Neural progenitor cell (in vitro differentiated cells): ENCODE measurements at regions not wholly inside any gene's neighbourhood (a gene's known extent, or its start where the extent isn't known, plus 50 kb on each side); places are given as distances from the start of the nearest gene placed in this dataset.
A peak's percentile ranks its signal among the peaks of the same experiment; 100 is the strongest.

ENCODE experiments used
- DNase-seq: peaks from one replicate; pipeline ENCODE4 v3.0.0-alpha.2; 2016; ENCODE audit warnings: low spot score
- H2AFZ ChIP-seq: fragments of 200-600 bp; sonication (generic); replicated peaks from 2 replicates; pipeline ENCODE4 v1.6.1; 2016; ENCODE audit warnings: antibody characterized with exemption
- H3F3A ChIP-seq: fragments of 200-600 bp; sonication (generic); 2 replicates; pipeline ENCODE4 v1.6.1; 2016; ENCODE audit warnings: antibody characterized with exemption, low read depth
- H3K27ac ChIP-seq: fragments of 200-600 bp; sonication (generic); 2 replicates; pipeline ENCODE4 v1.5.1; 2016; ENCODE audit warnings: mild to moderate bottlenecking
- H3K27me3 ChIP-seq: fragments of 200-600 bp; sonication (generic); 2 replicates; pipeline ENCODE4 v1.6.1; 2016; ENCODE audit warnings: mild to moderate bottlenecking, moderate library complexity
- H3K36me3 ChIP-seq: fragments of 200-600 bp; sonication (generic); 2 replicates; pipeline ENCODE4 v1.5.1; 2016
- H3K4me1 ChIP-seq: fragments of 200-600 bp; sonication (generic); 2 replicates; pipeline ENCODE4 v1.6.1; 2016; ENCODE audit warnings: mixed run types
- H3K4me2 ChIP-seq: fragments of 200-600 bp; sonication (generic); 2 replicates; pipeline ENCODE4 v1.6.1; 2016
- H3K4me3 ChIP-seq: fragments of 200-600 bp; sonication (generic); 2 replicates; pipeline ENCODE4 v1.5.1; 2016
- H3K79me2 ChIP-seq: fragments of 200-600 bp; sonication (generic); 2 replicates; pipeline ENCODE4 v1.6.1; 2016; ENCODE audit warnings: low read depth
- H3K9ac ChIP-seq: fragments of 200-600 bp; sonication (generic); 2 replicates; pipeline ENCODE4 v1.6.1; 2016
- H3K9me3 ChIP-seq: fragments of 200-600 bp; sonication (generic); 2 replicates; pipeline ENCODE4 v1.5.1; 2016; ENCODE audit warnings: low read depth
- H4K20me1 ChIP-seq: fragments of 200-600 bp; sonication (generic); 2 replicates; pipeline ENCODE4 v1.6.1; 2016; ENCODE audit warnings: low read depth
- H3K27ac Mint-ChIP-seq: 3 replicates; pipeline ENCODE4 v1.8.0; 2021; ENCODE audit warnings: mixed read lengths
- H3K27me3 Mint-ChIP-seq: 2 replicates; pipeline ENCODE4 v1.8.0; 2022; ENCODE audit warnings: low read depth, mild to moderate bottlenecking, inconsistent platforms, moderate library complexity, mixed read lengths; ENCODE audit not compliant: insufficient read depth
- H3K36me3 Mint-ChIP-seq: 3 replicates; pipeline ENCODE4 v1.8.0; 2021; ENCODE audit warnings: mixed read lengths
- H3K4me1 Mint-ChIP-seq: 3 replicates; pipeline ENCODE4 v1.8.0; 2021; ENCODE audit warnings: mixed read lengths
- H3K4me3 Mint-ChIP-seq: 3 replicates; pipeline ENCODE4 v1.8.0; 2021; ENCODE audit warnings: mild to moderate bottlenecking, moderate library complexity, mixed read lengths
- H3K9me3 Mint-ChIP-seq: 3 replicates; pipeline ENCODE4 v1.8.0; 2020; ENCODE audit warnings: mixed read lengths
- CTCF ChIP-seq: fragments of 200-600 bp; sonication (generic); IDR thresholded peaks from 2 replicates; pipeline ENCODE4 v1.5.1; 2017; ENCODE audit warnings: antibody characterized with exemption, mild to moderate bottlenecking
- EZH2 ChIP-seq: fragments of 200-600 bp; sonication (generic); IDR thresholded peaks from 2 replicates; pipeline ENCODE4 v1.6.1; 2017; ENCODE audit warnings: antibody characterized with exemption, mild to moderate bottlenecking, moderate library complexity
- EZH2phosphoT487 ChIP-seq: fragments of 200-600 bp; sonication (generic); IDR thresholded peaks from 2 replicates; pipeline ENCODE4 v1.6.1; 2017; ENCODE audit warnings: antibody characterized with exemption

GRCh38 chr5:26343801-26344325 is 694.5 kb downstream of the CDH9 start:
- Histone ChIP-seq H3K36me3 (no peaks in the 10 kb centered on the region), H3K9ac (no peak overlapping the region), H4K20me1 (no peaks in the 10 kb centered on the region), H3K27ac (no peak overlapping the region), H3K4me2 (no peak overlapping the region), H3K9me3 (no peaks in the 10 kb centered on the region), H3K4me1 (no peaks in the 10 kb centered on the region), H3K4me3 (no peak overlapping the region), H3K79me2 (no peaks in the 10 kb centered on the region), H3K27me3 (no peaks in the 10 kb centered on the region), H3F3A (no peaks in the 10 kb centered on the region), H2AFZ (no peak overlapping the region)
- no peak overlapping the region for H3K4me3 Mint-ChIP-seq
- peaks cover 8% of the 10 kb centered on the region for H3K9me3 Mint-ChIP-seq
- no peak for TF ChIP-seq EZH2
- no peak for TF ChIP-seq EZH2phosphoT487
- no peak for TF ChIP-seq CTCF
- no peak overlapping the region for H3K27ac Mint-ChIP-seq
- no peaks in the 10 kb centered on the region for H3K36me3 Mint-ChIP-seq
- H3K27me3 Mint-ChIP-seq = no peaks in the 10 kb centered on the region
- no peaks in the 10 kb centered on the region for H3K4me1 Mint-ChIP-seq
- DNase-seq = no peak

- Histone ChIP-seq H3K4me2 (no peak overlapping the region), H3K79me2 (no peaks in the 10 kb centered on the region), H2AFZ (no peak overlapping the region), H3F3A (no peaks in the 10 kb centered on the region), H3K27me3 (no peaks in the 10 kb centered on the region), H3K36me3 (no peaks in the 10 kb centered on the region), H4K20me1 (no peaks in the 10 kb centered on the region), H3K9me3 (no peaks in the 10 kb centered on the region), H3K4me3 (no peak overlapping the region), H3K9ac (no peak overlapping the region), H3K4me1 (no peaks in the 10 kb centered on the region), H3K27ac (no peak overlapping the region)
- TF ChIP-seq CTCF (no peak), EZH2 (no peak)
- H3K4me3 Mint-ChIP-seq = no peak overlapping the region
- no peaks in the 10 kb centered on the region for H3K4me1 Mint-ChIP-seq
- H3K27me3 Mint-ChIP-seq = no peaks in the 10 kb centered on the region
- no peak for DNase-seq
- H3K27ac Mint-ChIP-seq = no peak overlapping the region
- H3K9me3 Mint-ChIP-seq = peaks cover 12% of the 10 kb centered on the region
- H3K36me3 Mint-ChIP-seq = no peaks in the 10 kb centered on the region
Observed at GRCh38 chr5:26339576-26339975, 698.8 kb downstream of the CDH9 start.

GRCh38 chr5:26329562-26330189 is 708.7 kb downstream of the CDH9 start:
- Mint-ChIP-seq H3K27me3 (no peaks in the 10 kb centered on the region), H3K9me3 (peaks cover 2% of the 10 kb centered on the region), H3K27ac (no peak overlapping the region), H3K4me1 (no peaks in the 10 kb centered on the region), H3K4me3 (no peak overlapping the region), H3K36me3 (no peaks in the 10 kb centered on the region)
- Histone ChIP-seq H3K4me3 (no peak overlapping the region), H3K27me3 (no peaks in the 10 kb centered on the region), H4K20me1 (no peaks in the 10 kb centered on the region), H3K4me2 (no peak overlapping the region), H3K27ac (no peak overlapping the region), H3K4me1 (no peaks in the 10 kb centered on the region), H3K9ac (no peak overlapping the region), H3K36me3 (no peaks in the 10 kb centered on the region), H3K9me3 (no peaks in the 10 kb centered on the region), H2AFZ (no peak overlapping the region), H3F3A (no peaks in the 10 kb centered on the region), H3K79me2 (no peaks in the 10 kb centered on the region)
- TF ChIP-seq CTCF (peak; percentile 72), EZH2phosphoT487 (no peak)
- DNase-seq = peak; percentile 32
